Pancreas (tissue), 10 donors: ENCODE measurements at regions not wholly inside any gene's neighbourhood (a gene's known extent, or its start where the extent isn't known, plus 50 kb on each side); places are given as distances from the start of the nearest gene placed in this dataset.

Experiments used
- ATAC-seq, 4 donors: fragments of 200-7000 bp; cut with Tn5 transposase; one replicate each; pipeline versions ENCODE4 v1.8.0 to v1.9.1; 2020; ENCODE audit warnings: mild to moderate bottlenecking in 4 of 4, moderate library complexity in 4 of 4
- DNase-seq, 6 donors: peaks; one replicate each; pipeline ENCODE4 v3.0.0-alpha.2; 2020
- FAIRE-seq: peaks from 2 replicates; lab custom pipeline; 2012; peaks lifted over from hg19 to GRCh38; lab: Jason Lieb, UNC
- H3K27ac ChIP-seq, 4 donors: fragments of 200-600 bp; sonication (generic); 1 replicate in 3 of 4; 2 replicates in 1 of 4; pipeline versions ENCODE4 v1.5.0 to v1.8.0; 2020
- H3K27me3 ChIP-seq, 4 donors: fragments of 200-600 bp; one replicate each; pipeline ENCODE4 v1.8.0; 2021
- H3K36me3 ChIP-seq, 3 donors: fragments of 200-600 bp; sonication (generic) in 1 of 3; one replicate each; pipeline versions ENCODE4 v1.5.0 to v1.8.0; 2020 to 2021
- H3K4me1 ChIP-seq, 3 donors: fragments of 200-600 bp; one replicate each; pipeline ENCODE4 v1.8.0; 2021
- H3K4me3 ChIP-seq, 4 donors: fragments of 200-600 bp; sonication (generic) in 2 of 4; one replicate each; pipeline versions ENCODE4 v1.5.0 to v1.8.0; 2020 to 2021
- H3K9me3 ChIP-seq, 4 donors: fragments of 200-600 bp; one replicate each; pipeline ENCODE4 v1.8.0; 2021
- CTCF ChIP-seq, 4 donors: fragments of 200-600 bp; sonication (generic) in 3 of 4; IDR thresholded peaks; one replicate each; pipeline versions ENCODE4 v1.5.0 to v1.8.0; 2021; ENCODE audit warnings: antibody characterized with exemption in 4 of 4
- WGBS, 2 donors: extraction: QIAGEN DNeasy Blood & Tissue Kit; methylation state at CpG; one replicate each; pipeline ENCODE4 v1.1.7; 2013; 5-methylcytosine and 5-hydroxymethylcytosine counted together
- intact Hi-C, 3 donors: fragments of 100-400 bp; cut with DNase I; formaldehyde crosslinking; loops; one replicate each; pipeline versions ENCODE4 v1.11.1 to v1.14.2; 2022
- donor health status: healthy with polysubstance abuse.
- donor health status: DM: no; HTN: no; CAD: no; lungs with moderate emphysema.
- donor health status: DM: no; HTN: no; CAD: no.
- donor health status: control.
- donor health status: control.
- donor health status: Bipolar disorder and iron deficiency.
- donor health status: DM: yes; HTN: yes; CAD: no.
- donor health status: DM: no; HTN: no; CAD: no.
- donor health status: DM: no; HTN: no; CAD: no.
- donor health status: DM: yes; HTN: yes; CAD: no.

- no peak for ATAC-seq
- no peak for FAIRE-seq
- H3K4me1 ChIP-seq: no peaks in the 10 kb centered on the region
- no peak overlapping the region for H3K4me3 ChIP-seq
- no peaks in the 10 kb centered on the region for H3K36me3 ChIP-seq
- intact Hi-C loops: no loop called here
- DNase-seq: no peak
- H3K27me3 ChIP-seq: no peaks in the 10 kb centered on the region
- no peak overlapping the region for H3K27ac ChIP-seq
- no peaks in the 10 kb centered on the region for H3K9me3 ChIP-seq
- no peak for TF ChIP-seq CTCF (IDR thresholded peaks at IDR 0.05)
Observed at GRCh38 chr11:96905663-96906062, 515.9 kb downstream of the JRKL start.

GRCh38 chr11:96906476-96906875 is 516.7 kb downstream of the JRKL start:
- H3K4me1 ChIP-seq: no peaks in the 10 kb centered on the region
- TF ChIP-seq CTCF (IDR thresholded peaks at IDR 0.05): no peak
- FAIRE-seq (no peak), DNase-seq (no peak), ATAC-seq (no peak)
- H3K4me3 ChIP-seq: no peak overlapping the region
- H3K27ac ChIP-seq: no peak overlapping the region
- WGBS, 2 donors: 32 to 42% methylated on average over 1 of the region's 1 CpG
- no peaks in the 10 kb centered on the region for H3K36me3 ChIP-seq
- no peaks in the 10 kb centered on the region for H3K9me3 ChIP-seq
- intact Hi-C loops: no loop called here
- no peaks in the 10 kb centered on the region for H3K27me3 ChIP-seq

- no peak for TF ChIP-seq CTCF (IDR thresholded peaks at IDR 0.05)
- intact Hi-C loops: no loop called here
- H3K9me3 ChIP-seq: no peaks in the 10 kb centered on the region
- ATAC-seq (no peak), FAIRE-seq (no peak), DNase-seq (no peak)
- H3K4me3 ChIP-seq: no peak overlapping the region
- H3K27ac ChIP-seq: no peak overlapping the region
- H3K27me3 ChIP-seq: peaks cover 0 to 6% (median 0%) of the 10 kb centered on the region in 4 donors
- H3K4me1 ChIP-seq: no peaks in the 10 kb centered on the region
- no peaks in the 10 kb centered on the region for H3K36me3 ChIP-seq
Observed at GRCh38 chr11:96925862-96926261, 536.0 kb downstream of the JRKL start.

GRCh38 chr11:96940227-96940626 is 550.4 kb downstream of the JRKL start:
- no peak overlapping the region for H3K4me3 ChIP-seq
- no peaks in the 10 kb centered on the region for H3K36me3 ChIP-seq
- ATAC-seq (no peak), DNase-seq (no peak), FAIRE-seq (no peak)
- intact Hi-C loops: no loop called here
- H3K4me1 ChIP-seq: no peaks in the 10 kb centered on the region
- H3K27ac ChIP-seq: no peak overlapping the region
- TF ChIP-seq CTCF (IDR thresholded peaks at IDR 0.05): no peak
- H3K27me3 ChIP-seq: no peaks in the 10 kb centered on the region
- H3K9me3 ChIP-seq: no peaks in the 10 kb centered on the region

- no peak for ATAC-seq
- H3K9me3 ChIP-seq: no peaks in the 10 kb centered on the region
- WGBS, 2 donors: 68 to 71% methylated on average over 6 of the region's 6 CpGs
- no peaks in the 10 kb centered on the region for H3K4me1 ChIP-seq
- H3K36me3 ChIP-seq: no peaks in the 10 kb centered on the region
- no peaks in the 10 kb centered on the region for H3K27me3 ChIP-seq
- intact Hi-C loops: no loop called here
- no peak overlapping the region for H3K27ac ChIP-seq
- no peak for TF ChIP-seq CTCF (IDR thresholded peaks at IDR 0.05)
- FAIRE-seq: no peak
- H3K4me3 ChIP-seq: no peak overlapping the region
- no peak for DNase-seq
Observed at GRCh38 chr11:96942855-96943254, 553.0 kb downstream of the JRKL start.
